IMR-90 (cell line): ENCODE measurements at regions not wholly inside any gene's neighbourhood (a gene's known extent, or its start where the extent isn't known, plus 50 kb on each side); places are given as distances from the start of the nearest gene placed in this dataset.

Experiments used
- ATAC-seq: fragments of 200-7000 bp; cut with Tn5 transposase; 2 replicates; pipeline ENCODE4 v1.9.1; 2020; ENCODE audit warnings: low read depth, mild to moderate bottlenecking, moderate library complexity
- BruUV-seq: library from RNA; stranded (reverse); fragments of 400-500 nt; replicated peaks from 2 replicates; lab custom pipeline; 2021; lab: Mats Ljungman, UMichigan
- CTCF ChIA-PET: fragments of 300-600 bp; formaldehyde crosslinking; extraction: SDS; loops from one replicate; lab custom pipeline; 2021; ENCODE audit warnings: antibody characterized with exemption; lab: Yijun Ruan, JAX
- POLR2A ChIA-PET: fragments of 300-600 bp; sonication (Branson Sonifier 250); formaldehyde crosslinking; loops from one replicate; lab custom pipeline; 2022; ENCODE audit warnings: antibody characterized with exemption; ENCODE audit not compliant: unreplicated experiment; lab: Charles Lee
- DNase-seq: peaks from one replicate; pipeline ENCODE4 v3.0.0; 2013
- H2AFZ ChIP-seq: replicated peaks from 2 replicates; pipeline ENCODE3; 2013; ENCODE audit warnings: low read length, mild to moderate bottlenecking; ENCODE audit not compliant: poor library complexity
- H2AK5ac ChIP-seq: 2 replicates; pipeline ENCODE4 v1.6.1; 2013; ENCODE audit warnings: low read depth, low read length, inconsistent platforms
- H2AK9ac ChIP-seq: replicated peaks from 2 replicates; pipeline ENCODE3; 2013; ENCODE audit warnings: mild to moderate bottlenecking, low read depth, low read length, moderate library complexity; ENCODE audit not compliant: poor library complexity
- H2BK120ac ChIP-seq: 2 replicates; pipeline ENCODE4 v1.6.1; 2013; ENCODE audit warnings: low read depth, low read length, inconsistent platforms
- H2BK15ac ChIP-seq: 3 replicates; pipeline ENCODE4 v1.6.1; 2013; ENCODE audit warnings: low read depth, low read length, inconsistent platforms
- H2BK20ac ChIP-seq: 2 replicates; pipeline ENCODE4 v1.6.1; 2013; ENCODE audit warnings: low read depth, mild to moderate bottlenecking, inconsistent platforms, low read length, moderate library complexity
- H2BK5ac ChIP-seq: 2 replicates; pipeline ENCODE4 v1.6.1; 2013; ENCODE audit warnings: mild to moderate bottlenecking, low read depth, low read length, inconsistent platforms; ENCODE audit not compliant: poor library complexity, severe bottlenecking
- H3K14ac ChIP-seq: replicated peaks from 2 replicates; pipeline ENCODE4 v1.6.1; 2013; ENCODE audit warnings: low read depth, low read length, inconsistent platforms
- H3K18ac ChIP-seq: 2 replicates; pipeline ENCODE4 v1.6.1; 2013; ENCODE audit warnings: low read depth, low read length, control low read depth
- H3K23ac ChIP-seq: 2 replicates; pipeline ENCODE4 v1.6.1; 2013; ENCODE audit warnings: low read depth, low read length, inconsistent platforms
- H3K27ac ChIP-seq: 2 replicates; pipeline ENCODE4 v1.5.1; 2013; ENCODE audit warnings: mild to moderate bottlenecking, control low read depth, low read length; ENCODE audit not compliant: insufficient read depth
- H3K27me3 ChIP-seq: 2 replicates; pipeline ENCODE4 v1.6.1; 2013; ENCODE audit warnings: low read length; ENCODE audit not compliant: control insufficient read depth, insufficient read depth
- H3K36me3 ChIP-seq: 2 replicates; pipeline ENCODE4 v1.6.1; 2013; ENCODE audit warnings: low read length, mixed read lengths; ENCODE audit not compliant: control insufficient read depth, insufficient read depth
- H3K4ac ChIP-seq: 2 replicates; pipeline ENCODE4 v1.6.1; 2013; ENCODE audit warnings: low read depth, low read length, inconsistent platforms
- H3K4me1 ChIP-seq: 2 replicates; pipeline ENCODE4 v1.6.1; 2013; ENCODE audit warnings: low read length, mixed read lengths; ENCODE audit not compliant: control insufficient read depth, insufficient read depth
- H3K4me2 ChIP-seq: 2 replicates; pipeline ENCODE4 v1.6.1; 2013; ENCODE audit warnings: low read depth, mild to moderate bottlenecking, control low read depth, low read length, moderate library complexity
- H3K4me3 ChIP-seq: 2 replicates; pipeline ENCODE4 v1.5.1; 2013; ENCODE audit warnings: low read depth, mild to moderate bottlenecking, control low read depth, low read length, moderate library complexity; ENCODE audit not compliant: insufficient read depth
- H3K56ac ChIP-seq: 2 replicates; pipeline ENCODE4 v1.6.1; 2013; ENCODE audit warnings: low read length, inconsistent platforms; ENCODE audit not compliant: insufficient read depth; ENCODE audit errors: extremely low read depth
- H3K79me1 ChIP-seq, 2 experiments: 2 replicates each; pipeline ENCODE4 v1.6.1; 2013; ENCODE audit warnings: low read length in 2 of 2, inconsistent platforms in 1 of 2, low read depth in 1 of 2
- H3K9ac ChIP-seq: 2 replicates; pipeline ENCODE4 v1.6.1; 2013; ENCODE audit warnings: low read depth, low read length, control low read depth
- H3K9me1 ChIP-seq: 2 replicates; pipeline ENCODE4 v1.6.1; 2013; ENCODE audit warnings: low read length, inconsistent platforms; ENCODE audit not compliant: insufficient read depth
- H3K9me3 ChIP-seq: 2 replicates; pipeline ENCODE4 v1.6.1; 2013; ENCODE audit warnings: low read length; ENCODE audit not compliant: control insufficient read depth, insufficient read depth
- H4K20me1 ChIP-seq: 2 replicates; pipeline ENCODE4 v1.6.1; 2013; ENCODE audit warnings: low read length, inconsistent platforms; ENCODE audit not compliant: insufficient read depth
- H4K5ac ChIP-seq: 2 replicates; pipeline ENCODE4 v1.6.1; 2013; ENCODE audit warnings: mild to moderate bottlenecking, low read depth, low read length, control low read depth
- H4K8ac ChIP-seq, 2 experiments: 2 replicates each; pipeline ENCODE4 v1.6.1; 2013; ENCODE audit warnings: low read depth in 2 of 2, low read length in 2 of 2, control low read depth in 1 of 2, inconsistent platforms in 1 of 2
- H4K91ac ChIP-seq: 2 replicates; pipeline ENCODE4 v1.6.1; 2013; ENCODE audit warnings: low read depth, low read length, inconsistent platforms; ENCODE audit not compliant: insufficient read depth
- RFX5 ChIP-seq: IDR thresholded peaks from 2 replicates; pipeline ENCODE4 v1.8.0; 2012; ENCODE audit warnings: low read depth, mild to moderate bottlenecking, low read length, moderate library complexity
- SMC3 ChIP-seq: fragments of 150-350 bp; IDR thresholded peaks from 2 replicates; pipeline ENCODE4 v1.6.1; 2016; ENCODE audit warnings: low read depth, mild to moderate bottlenecking, antibody characterized with exemption, low read length, moderate library complexity
- WGBS, 2 experiments: methylation state at CpG; one replicate each; pipeline versions ENCODE4 v1.1.5 to v1.1.7; 2013; ENCODE audit warnings: missing lambda C conversion rate in 2 of 2; ENCODE audit not compliant: insufficient read length in 1 of 2; ENCODE audit errors: extremely low coverage in 2 of 2; 5-methylcytosine and 5-hydroxymethylcytosine counted together
- dilution Hi-C: fragments of 300-500 bp; cut with HindIII; formaldehyde crosslinking; loops from one replicate; pipeline ENCODE4 v1.14.3; 2018; ENCODE audit warnings: low sequenced_read_pairs; ENCODE audit not compliant: unreplicated experiment
- in situ Hi-C: fragments of 300-500 bp; cut with MboI; formaldehyde crosslinking; loops from 3 replicates; pipeline ENCODE4 v1.14.3; 2019; ENCODE audit warnings: low sequenced_read_pairs, inconsistent platforms, mixed read lengths
- intact Hi-C: fragments of 100-400 bp; cut with micrococcal nuclease; formaldehyde crosslinking; loops from 2 replicates; pipeline ENCODE4 v1.10.0; 2022
- TF ChIP-seq, protein P1 (sequence below): fragments of 150-350 bp; IDR thresholded peaks from 2 replicates; pipeline ENCODE4 v1.6.1; 2017; ENCODE audit warnings: mild to moderate bottlenecking, antibody characterized with exemption, low read length, low read depth

DNA sequence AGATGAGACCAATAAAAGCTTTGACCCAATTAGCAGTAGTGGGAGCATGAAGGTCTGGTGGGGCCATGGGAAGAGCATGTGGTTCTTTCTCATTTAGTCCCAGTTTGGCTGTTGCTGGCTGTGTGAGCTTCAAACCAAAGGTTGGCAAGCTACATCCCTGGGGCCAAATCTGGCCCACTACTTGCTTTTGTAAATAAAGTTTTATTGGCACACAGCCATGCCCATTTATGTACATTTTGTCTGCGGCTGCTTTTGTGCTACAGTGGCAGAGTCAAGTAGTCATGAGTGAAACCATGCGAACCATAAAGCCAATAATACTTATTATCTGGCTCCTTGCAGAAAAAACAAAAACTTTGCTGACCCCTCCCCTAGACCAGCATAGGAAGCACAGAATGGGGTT, 196.9 kb downstream of the PRDM2 start:
- no peak for ATAC-seq
- no peaks in the 10 kb centered on the region for H3K36me3 ChIP-seq
- H4K20me1 ChIP-seq: no peaks in the 10 kb centered on the region
- no peak overlapping the region for H2BK5ac ChIP-seq
- H3K4me3 ChIP-seq: no peak overlapping the region
- H3K56ac ChIP-seq: no peak overlapping the region
- no peak overlapping the region for H3K18ac ChIP-seq
- H3K4ac ChIP-seq: no peak overlapping the region
- no peak overlapping the region for H3K4me2 ChIP-seq
- no TSS peak for BruUV-seq
- H3K79me1 ChIP-seq: no peaks in the 10 kb centered on the region
- H2BK20ac ChIP-seq: no peak overlapping the region
- no peak overlapping the region for H3K9ac ChIP-seq
- no peak overlapping the region for H2BK15ac ChIP-seq
- H2AK9ac ChIP-seq: no peak overlapping the region
- TF ChIP-seq RFX5 (no peak), SMC3 (no peak)
- TF ChIP-seq, protein P1, sequence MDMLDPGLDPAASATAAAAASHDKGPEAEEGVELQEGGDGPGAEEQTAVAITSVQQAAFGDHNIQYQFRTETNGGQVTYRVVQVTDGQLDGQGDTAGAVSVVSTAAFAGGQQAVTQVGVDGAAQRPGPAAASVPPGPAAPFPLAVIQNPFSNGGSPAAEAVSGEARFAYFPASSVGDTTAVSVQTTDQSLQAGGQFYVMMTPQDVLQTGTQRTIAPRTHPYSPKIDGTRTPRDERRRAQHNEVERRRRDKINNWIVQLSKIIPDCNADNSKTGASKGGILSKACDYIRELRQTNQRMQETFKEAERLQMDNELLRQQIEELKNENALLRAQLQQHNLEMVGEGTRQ: no peak
- intact Hi-C loops: no loop called here
- H4K5ac ChIP-seq: no peak overlapping the region
- H2AK5ac ChIP-seq: no peak overlapping the region
- H3K9me3 ChIP-seq: peaks cover 21% of the 10 kb centered on the region
- dilution Hi-C loops: no loop called here
- no peaks in the 10 kb centered on the region for H3K4me1 ChIP-seq
- H4K91ac ChIP-seq: no peak overlapping the region
- H4K8ac ChIP-seq: no peak overlapping the region
- DNase-seq: no peak
- in situ Hi-C loops: no loop called here
- H3K27ac ChIP-seq: no peak overlapping the region
- H2BK120ac ChIP-seq: no peak overlapping the region
- CTCF ChIA-PET: no interaction called here
- no peaks in the 10 kb centered on the region; the same call in 1 of the 2 replicates for H3K27me3 ChIP-seq
- H2AFZ ChIP-seq: no peak overlapping the region
- WGBS, 2 experiments: no CpG with 5 or more reads among the region's 2 CpGs
- POLR2A ChIA-PET: no interaction called here
- no peak overlapping the region for H3K23ac ChIP-seq
- no peak overlapping the region for H3K14ac ChIP-seq
- no peaks in the 10 kb centered on the region for H3K9me1 ChIP-seq
